WTC11 (cell line): ENCODE measurements at regions not wholly inside any gene's neighbourhood (a gene's known extent, or its start where the extent isn't known, plus 50 kb on each side); places are given as distances from the start of the nearest gene placed in this dataset.

Experiments used
- ATAC-seq: fragments of 200-7000 bp; cut with Tn5 transposase; 2 replicates; pipeline ENCODE4 v1.10.0; 2021; ENCODE audit warnings: mild to moderate bottlenecking, moderate library complexity
- CTCF ChIA-PET: fragments of 300-600 bp; sonication (Branson Sonifier 250); formaldehyde crosslinking; loops from one replicate; lab custom pipeline; 2021; ENCODE audit warnings: antibody characterized with exemption; lab: Charles Lee
- POLR2A ChIA-PET: fragments of 350-600 bp; sonication (Branson Sonifier 250); formaldehyde crosslinking; loops from one replicate; lab custom pipeline; 2021; ENCODE audit warnings: antibody characterized with exemption; lab: Charles Lee
- DNase-seq: peaks from one replicate; pipeline ENCODE4 v3.0.0; 2021; ENCODE audit warnings: low spot score
- H3K27ac Mint-ChIP-seq: 2 replicates; pipeline ENCODE4 v1.8.0; 2021; ENCODE audit warnings: mixed read lengths
- H3K27me3 Mint-ChIP-seq: 2 replicates; pipeline ENCODE4 v1.8.0; 2021; ENCODE audit warnings: low read depth, mild to moderate bottlenecking, moderate library complexity, mixed read lengths
- H3K36me3 Mint-ChIP-seq: 2 replicates; pipeline ENCODE4 v1.8.0; 2021; ENCODE audit warnings: mixed read lengths
- H3K4me1 Mint-ChIP-seq: 2 replicates; pipeline ENCODE4 v1.8.0; 2022; ENCODE audit warnings: mixed read lengths
- H3K4me3 Mint-ChIP-seq: 2 replicates; pipeline ENCODE4 v1.8.0; 2021; ENCODE audit warnings: mild to moderate bottlenecking, moderate library complexity, mixed read lengths
- H3K9me3 Mint-ChIP-seq: 2 replicates; pipeline ENCODE4 v1.8.0; 2021; ENCODE audit warnings: mixed read lengths
- ELF4 ChIP-seq: sonication (generic); formaldehyde crosslinking; IDR thresholded peaks from 2 replicates; pipeline ENCODE4 v1.8.1; 2022; ENCODE audit warnings: low read depth, mild to moderate bottlenecking, moderate library complexity, missing genetic modification reagents
- FOXK1 ChIP-seq: sonication (generic); formaldehyde crosslinking; IDR thresholded peaks from 2 replicates; pipeline ENCODE4 v1.8.0; 2022; ENCODE audit warnings: mild to moderate bottlenecking, moderate library complexity, missing genetic modification reagents
- HMGA2 ChIP-seq: fragments of 250-450 bp; sonication (Bioruptor Pico); IDR thresholded peaks from 2 replicates; pipeline ENCODE4 v1.4.0; 2021; ENCODE audit warnings: mild to moderate bottlenecking, moderate library complexity
- IRF2 ChIP-seq: sonication (generic); formaldehyde crosslinking; IDR thresholded peaks from 2 replicates; pipeline ENCODE4 v1.8.0; 2022; ENCODE audit warnings: low read depth, missing genetic modification reagents, borderline replicate concordance
- NFYB ChIP-seq: sonication (generic); formaldehyde crosslinking; conservative IDR thresholded peaks from 2 replicates; pipeline ENCODE4 v1.8.0; 2022; ENCODE audit warnings: low read depth, missing genetic modification reagents
- RORB ChIP-seq: fragments of 250-450 bp; sonication (Bioruptor Pico); IDR thresholded peaks from 2 replicates; pipeline ENCODE4 v1.9.0; 2021; ENCODE audit warnings: mild to moderate bottlenecking
- SMAD3 ChIP-seq: sonication (generic); formaldehyde crosslinking; IDR thresholded peaks from 2 replicates; pipeline ENCODE4 v1.8.0; 2022; ENCODE audit warnings: missing genetic modification reagents, mild to moderate bottlenecking, borderline replicate concordance
- SP1 ChIP-seq: sonication (generic); formaldehyde crosslinking; conservative IDR thresholded peaks from 2 replicates; pipeline ENCODE4 v1.8.1; 2022; ENCODE audit warnings: missing genetic modification reagents
- TEAD1 ChIP-seq: sonication (generic); formaldehyde crosslinking; IDR thresholded peaks from 2 replicates; pipeline ENCODE4 v1.8.0; 2022; ENCODE audit warnings: mild to moderate bottlenecking, missing genetic modification reagents
- ZNF263 ChIP-seq: sonication (generic); formaldehyde crosslinking; IDR thresholded peaks from 2 replicates; pipeline ENCODE4 v1.8.1; 2022; ENCODE audit warnings: low read depth, mild to moderate bottlenecking, moderate library complexity, missing genetic modification reagents
- ZNF396 ChIP-seq: fragments of 250-450 bp; sonication (Bioruptor Pico); IDR thresholded peaks from 2 replicates; pipeline ENCODE4 v1.8.0; 2021; ENCODE audit warnings: mild to moderate bottlenecking, moderate library complexity, borderline replicate concordance
- ZNF671 ChIP-seq: fragments of 250-450 bp; sonication (Bioruptor Pico); IDR thresholded peaks from 2 replicates; pipeline ENCODE4 v1.8.0; 2021; ENCODE audit warnings: mild to moderate bottlenecking
- TF ChIP-seq, protein P1 (sequence below): fragments of 250-450 bp; sonication (Bioruptor Pico); IDR thresholded peaks from 2 replicates; pipeline ENCODE4 v1.9.0; 2021; ENCODE audit warnings: mild to moderate bottlenecking, borderline replicate concordance
- TF ChIP-seq, protein P2 (sequence below): fragments of 250-450 bp; sonication (Bioruptor Pico); IDR thresholded peaks from 2 replicates; pipeline ENCODE4 v1.9.0; 2021; ENCODE audit warnings: moderate library complexity, mild to moderate bottlenecking, inconsistent platforms, borderline replicate concordance
- TF ChIP-seq, protein P3 (sequence below): sonication (generic); formaldehyde crosslinking; IDR thresholded peaks from 2 replicates; pipeline ENCODE4 v1.8.1; 2023; ENCODE audit warnings: mild to moderate bottlenecking, missing genetic modification reagents, borderline replicate concordance
- TF ChIP-seq, protein P4 (sequence below): sonication (generic); formaldehyde crosslinking; IDR thresholded peaks from 2 replicates; pipeline ENCODE4 v1.8.1; 2023; ENCODE audit warnings: mild to moderate bottlenecking, missing genetic modification reagents, moderate library complexity
- TF ChIP-seq, protein P5 (sequence below): sonication (generic); formaldehyde crosslinking; IDR thresholded peaks from 2 replicates; pipeline ENCODE4 v1.8.0; 2023; ENCODE audit warnings: missing genetic modification reagents
- TF ChIP-seq, protein P6 (sequence below): fragments of 200-600 bp; IDR thresholded peaks from 2 replicates; pipeline ENCODE4 v1.8.0; 2022; ENCODE audit warnings: antibody characterized with exemption

DNA sequence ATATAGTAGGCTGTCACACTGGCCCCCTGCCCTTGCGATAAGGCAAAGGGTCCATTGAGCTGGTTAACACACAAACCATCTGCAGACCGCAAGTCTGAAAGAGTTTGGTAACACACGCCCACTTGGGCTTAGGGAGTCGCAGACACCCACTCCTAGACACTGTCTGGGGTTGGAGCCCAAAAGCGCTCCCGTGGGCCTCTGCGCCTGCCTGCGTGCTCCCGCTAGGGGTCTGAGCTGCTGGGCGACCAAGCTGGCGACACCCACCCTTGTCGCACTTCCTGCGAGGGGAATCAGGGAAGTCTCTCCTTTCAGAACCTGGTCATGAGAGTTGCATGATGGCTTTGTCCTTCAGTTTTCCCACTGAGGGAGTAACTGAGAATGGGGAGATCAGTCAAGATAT is 653.0 kb downstream of the HTR1B start (continued):
- TF ChIP-seq, protein P1, sequence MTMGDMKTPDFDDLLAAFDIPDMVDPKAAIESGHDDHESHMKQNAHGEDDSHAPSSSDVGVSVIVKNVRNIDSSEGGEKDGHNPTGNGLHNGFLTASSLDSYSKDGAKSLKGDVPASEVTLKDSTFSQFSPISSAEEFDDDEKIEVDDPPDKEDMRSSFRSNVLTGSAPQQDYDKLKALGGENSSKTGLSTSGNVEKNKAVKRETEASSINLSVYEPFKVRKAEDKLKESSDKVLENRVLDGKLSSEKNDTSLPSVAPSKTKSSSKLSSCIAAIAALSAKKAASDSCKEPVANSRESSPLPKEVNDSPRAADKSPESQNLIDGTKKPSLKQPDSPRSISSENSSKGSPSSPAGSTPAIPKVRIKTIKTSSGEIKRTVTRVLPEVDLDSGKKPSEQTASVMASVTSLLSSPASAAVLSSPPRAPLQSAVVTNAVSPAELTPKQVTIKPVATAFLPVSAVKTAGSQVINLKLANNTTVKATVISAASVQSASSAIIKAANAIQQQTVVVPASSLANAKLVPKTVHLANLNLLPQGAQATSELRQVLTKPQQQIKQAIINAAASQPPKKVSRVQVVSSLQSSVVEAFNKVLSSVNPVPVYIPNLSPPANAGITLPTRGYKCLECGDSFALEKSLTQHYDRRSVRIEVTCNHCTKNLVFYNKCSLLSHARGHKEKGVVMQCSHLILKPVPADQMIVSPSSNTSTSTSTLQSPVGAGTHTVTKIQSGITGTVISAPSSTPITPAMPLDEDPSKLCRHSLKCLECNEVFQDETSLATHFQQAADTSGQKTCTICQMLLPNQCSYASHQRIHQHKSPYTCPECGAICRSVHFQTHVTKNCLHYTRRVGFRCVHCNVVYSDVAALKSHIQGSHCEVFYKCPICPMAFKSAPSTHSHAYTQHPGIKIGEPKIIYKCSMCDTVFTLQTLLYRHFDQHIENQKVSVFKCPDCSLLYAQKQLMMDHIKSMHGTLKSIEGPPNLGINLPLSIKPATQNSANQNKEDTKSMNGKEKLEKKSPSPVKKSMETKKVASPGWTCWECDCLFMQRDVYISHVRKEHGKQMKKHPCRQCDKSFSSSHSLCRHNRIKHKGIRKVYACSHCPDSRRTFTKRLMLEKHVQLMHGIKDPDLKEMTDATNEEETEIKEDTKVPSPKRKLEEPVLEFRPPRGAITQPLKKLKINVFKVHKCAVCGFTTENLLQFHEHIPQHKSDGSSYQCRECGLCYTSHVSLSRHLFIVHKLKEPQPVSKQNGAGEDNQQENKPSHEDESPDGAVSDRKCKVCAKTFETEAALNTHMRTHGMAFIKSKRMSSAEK (CRISPR knock-in tag), result no peak
- no peak for TF ChIP-seq SMAD3 (CRISPR knock-in tag)
- TF ChIP-seq ZNF263 (CRISPR knock-in tag), result no peak
- no peak for TF ChIP-seq TEAD1 (CRISPR knock-in tag)
- no peak for TF ChIP-seq IRF2 (CRISPR knock-in tag)
- no peak for TF ChIP-seq ZNF396 (CRISPR knock-in tag)

DNA sequence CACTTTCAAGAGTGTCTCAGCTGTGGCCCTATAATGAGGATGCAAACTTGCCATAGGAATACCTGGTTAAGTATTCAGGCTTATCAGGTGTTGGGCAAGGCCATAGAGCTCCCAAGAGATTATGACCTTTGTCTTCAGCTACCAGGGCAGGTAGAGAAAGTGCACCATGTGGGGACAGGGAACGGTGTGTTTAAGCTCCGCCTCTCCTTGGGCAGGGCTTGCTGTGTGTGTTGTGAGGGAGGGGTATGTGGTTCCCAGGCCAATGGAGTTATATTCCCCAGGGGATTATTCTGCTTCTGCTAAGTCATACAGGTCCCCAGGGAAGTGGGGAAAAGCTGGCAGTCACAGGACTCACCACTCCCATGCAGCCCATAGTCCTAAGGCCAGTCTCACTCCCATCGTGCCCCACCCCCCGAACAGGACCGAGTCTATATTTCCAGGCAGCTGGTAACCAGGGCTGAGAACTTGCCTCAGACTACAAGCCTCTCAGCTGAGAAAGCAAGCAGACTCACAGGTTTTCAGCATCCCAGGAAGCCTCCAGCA is 660.2 kb downstream of the HTR1B start:
- CTCF ChIA-PET, result interaction anchor here (0.9 kb wide), 2 partner anchors 59 to 118 kb away, joined by 3 read pairs; no protein-coding TSS in a partner anchor
- peaks cover 6% of the 10 kb centered on the region for H3K4me1 Mint-ChIP-seq
- H3K4me3 Mint-ChIP-seq, result no peak overlapping the region
- DNase-seq (no peak), ATAC-seq (peak; percentile 88)
- H3K27ac Mint-ChIP-seq, result no peak overlapping the region
- no peaks in the 10 kb centered on the region for H3K27me3 Mint-ChIP-seq
- no peaks in the 10 kb centered on the region for H3K36me3 Mint-ChIP-seq
- TF ChIP-seq NFYB (CRISPR knock-in tag) (no peak), ZNF263 (CRISPR knock-in tag) (no peak), IRF2 (CRISPR knock-in tag) (no peak), FOXK1 (CRISPR knock-in tag) (no peak), ELF4 (no peak), ZNF671 (CRISPR knock-in tag) (no peak)
- TF ChIP-seq, protein P2, sequence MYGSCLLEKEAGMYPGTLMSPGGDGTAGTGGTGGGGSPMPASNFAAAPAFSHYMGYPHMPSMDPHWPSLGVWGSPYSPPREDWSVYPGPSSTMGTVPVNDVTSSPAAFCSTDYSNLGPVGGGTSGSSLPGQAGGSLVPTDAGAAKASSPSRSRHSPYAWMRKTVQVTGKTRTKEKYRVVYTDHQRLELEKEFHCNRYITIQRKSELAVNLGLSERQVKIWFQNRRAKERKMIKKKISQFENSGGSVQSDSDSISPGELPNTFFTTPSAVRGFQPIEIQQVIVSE, result no peak
- TF ChIP-seq, protein P3, sequence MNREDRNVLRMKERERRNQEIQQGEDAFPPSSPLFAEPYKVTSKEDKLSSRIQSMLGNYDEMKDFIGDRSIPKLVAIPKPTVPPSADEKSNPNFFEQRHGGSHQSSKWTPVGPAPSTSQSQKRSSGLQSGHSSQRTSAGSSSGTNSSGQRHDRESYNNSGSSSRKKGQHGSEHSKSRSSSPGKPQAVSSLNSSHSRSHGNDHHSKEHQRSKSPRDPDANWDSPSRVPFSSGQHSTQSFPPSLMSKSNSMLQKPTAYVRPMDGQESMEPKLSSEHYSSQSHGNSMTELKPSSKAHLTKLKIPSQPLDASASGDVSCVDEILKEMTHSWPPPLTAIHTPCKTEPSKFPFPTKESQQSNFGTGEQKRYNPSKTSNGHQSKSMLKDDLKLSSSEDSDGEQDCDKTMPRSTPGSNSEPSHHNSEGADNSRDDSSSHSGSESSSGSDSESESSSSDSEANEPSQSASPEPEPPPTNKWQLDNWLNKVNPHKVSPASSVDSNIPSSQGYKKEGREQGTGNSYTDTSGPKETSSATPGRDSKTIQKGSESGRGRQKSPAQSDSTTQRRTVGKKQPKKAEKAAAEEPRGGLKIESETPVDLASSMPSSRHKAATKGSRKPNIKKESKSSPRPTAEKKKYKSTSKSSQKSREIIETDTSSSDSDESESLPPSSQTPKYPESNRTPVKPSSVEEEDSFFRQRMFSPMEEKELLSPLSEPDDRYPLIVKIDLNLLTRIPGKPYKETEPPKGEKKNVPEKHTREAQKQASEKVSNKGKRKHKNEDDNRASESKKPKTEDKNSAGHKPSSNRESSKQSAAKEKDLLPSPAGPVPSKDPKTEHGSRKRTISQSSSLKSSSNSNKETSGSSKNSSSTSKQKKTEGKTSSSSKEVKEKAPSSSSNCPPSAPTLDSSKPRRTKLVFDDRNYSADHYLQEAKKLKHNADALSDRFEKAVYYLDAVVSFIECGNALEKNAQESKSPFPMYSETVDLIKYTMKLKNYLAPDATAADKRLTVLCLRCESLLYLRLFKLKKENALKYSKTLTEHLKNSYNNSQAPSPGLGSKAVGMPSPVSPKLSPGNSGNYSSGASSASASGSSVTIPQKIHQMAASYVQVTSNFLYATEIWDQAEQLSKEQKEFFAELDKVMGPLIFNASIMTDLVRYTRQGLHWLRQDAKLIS, result no peak
- TF ChIP-seq, all 79 proteins: peak for 0
- peaks cover 7% of the 10 kb centered on the region; the same call in 1 of the 2 replicates for H3K9me3 Mint-ChIP-seq
- POLR2A ChIA-PET, result no interaction called here

DNA sequence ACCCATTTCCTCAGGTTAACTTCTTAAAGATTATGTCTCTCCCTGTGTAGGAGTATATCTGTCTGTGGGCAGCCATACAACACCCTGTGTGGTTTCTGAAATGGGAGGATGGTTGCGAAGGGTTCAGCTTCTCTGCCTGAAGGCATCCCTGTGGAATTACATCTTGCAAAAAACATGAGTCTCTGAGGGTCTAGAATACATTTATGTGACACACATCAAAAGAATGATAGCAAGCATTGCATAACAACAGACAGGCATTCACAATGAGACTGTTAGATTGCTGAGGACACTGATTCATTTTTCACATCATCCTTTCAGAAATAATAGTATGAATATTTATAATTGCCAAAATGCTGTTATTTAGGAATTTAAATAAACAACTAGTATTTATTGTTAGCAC is 670.9 kb downstream of the HTR1B start:
- DNase-seq (no peak), ATAC-seq (no peak)
- CTCF ChIA-PET, result no interaction called here
- TF ChIP-seq, protein P4, sequence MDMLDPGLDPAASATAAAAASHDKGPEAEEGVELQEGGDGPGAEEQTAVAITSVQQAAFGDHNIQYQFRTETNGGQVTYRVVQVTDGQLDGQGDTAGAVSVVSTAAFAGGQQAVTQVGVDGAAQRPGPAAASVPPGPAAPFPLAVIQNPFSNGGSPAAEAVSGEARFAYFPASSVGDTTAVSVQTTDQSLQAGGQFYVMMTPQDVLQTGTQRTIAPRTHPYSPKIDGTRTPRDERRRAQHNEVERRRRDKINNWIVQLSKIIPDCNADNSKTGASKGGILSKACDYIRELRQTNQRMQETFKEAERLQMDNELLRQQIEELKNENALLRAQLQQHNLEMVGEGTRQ (CRISPR knock-in tag), result no peak
- TF ChIP-seq, protein P5, sequence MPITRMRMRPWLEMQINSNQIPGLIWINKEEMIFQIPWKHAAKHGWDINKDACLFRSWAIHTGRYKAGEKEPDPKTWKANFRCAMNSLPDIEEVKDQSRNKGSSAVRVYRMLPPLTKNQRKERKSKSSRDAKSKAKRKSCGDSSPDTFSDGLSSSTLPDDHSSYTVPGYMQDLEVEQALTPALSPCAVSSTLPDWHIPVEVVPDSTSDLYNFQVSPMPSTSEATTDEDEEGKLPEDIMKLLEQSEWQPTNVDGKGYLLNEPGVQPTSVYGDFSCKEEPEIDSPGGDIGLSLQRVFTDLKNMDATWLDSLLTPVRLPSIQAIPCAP (CRISPR knock-in tag), result no peak
- TF ChIP-seq NFYB (CRISPR knock-in tag), result no peak
- TF ChIP-seq HMGA2 (CRISPR knock-in tag), result no peak
- TF ChIP-seq SMAD3 (CRISPR knock-in tag), result no peak
- TF ChIP-seq RORB (CRISPR knock-in tag), result no peak
- TF ChIP-seq, protein P6, sequence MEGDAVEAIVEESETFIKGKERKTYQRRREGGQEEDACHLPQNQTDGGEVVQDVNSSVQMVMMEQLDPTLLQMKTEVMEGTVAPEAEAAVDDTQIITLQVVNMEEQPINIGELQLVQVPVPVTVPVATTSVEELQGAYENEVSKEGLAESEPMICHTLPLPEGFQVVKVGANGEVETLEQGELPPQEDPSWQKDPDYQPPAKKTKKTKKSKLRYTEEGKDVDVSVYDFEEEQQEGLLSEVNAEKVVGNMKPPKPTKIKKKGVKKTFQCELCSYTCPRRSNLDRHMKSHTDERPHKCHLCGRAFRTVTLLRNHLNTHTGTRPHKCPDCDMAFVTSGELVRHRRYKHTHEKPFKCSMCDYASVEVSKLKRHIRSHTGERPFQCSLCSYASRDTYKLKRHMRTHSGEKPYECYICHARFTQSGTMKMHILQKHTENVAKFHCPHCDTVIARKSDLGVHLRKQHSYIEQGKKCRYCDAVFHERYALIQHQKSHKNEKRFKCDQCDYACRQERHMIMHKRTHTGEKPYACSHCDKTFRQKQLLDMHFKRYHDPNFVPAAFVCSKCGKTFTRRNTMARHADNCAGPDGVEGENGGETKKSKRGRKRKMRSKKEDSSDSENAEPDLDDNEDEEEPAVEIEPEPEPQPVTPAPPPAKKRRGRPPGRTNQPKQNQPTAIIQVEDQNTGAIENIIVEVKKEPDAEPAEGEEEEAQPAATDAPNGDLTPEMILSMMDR, result no peak
- TF ChIP-seq SP1 (CRISPR knock-in tag), result no peak
- POLR2A ChIA-PET, result no interaction called here
- H3K27ac Mint-ChIP-seq, result no peak overlapping the region
- peaks cover 3% of the 10 kb centered on the region for H3K4me1 Mint-ChIP-seq
- H3K9me3 Mint-ChIP-seq, result peaks cover 32% of the 10 kb centered on the region
- peaks cover 20% of the 10 kb centered on the region for H3K36me3 Mint-ChIP-seq
- no peaks in the 10 kb centered on the region for H3K27me3 Mint-ChIP-seq
- no peak overlapping the region for H3K4me3 Mint-ChIP-seq
